Upper lobe of left lung (tissue), 4 donors: ENCODE measurements at regions not wholly inside any gene's neighbourhood (a gene's known extent, or its start where the extent isn't known, plus 50 kb on each side); places are given as distances from the start of the nearest gene placed in this dataset.

ENCODE experiments used
- CTCF ChIP-seq, 6 experiments: fragments of 450-650 bp in 4 of 6; fragments of 200-600 bp in 2 of 6; sonication (generic) in 2 of 6; IDR thresholded peaks; one replicate each; pipeline ENCODE4 v1.5.1; 2016 to 2019; ENCODE audit warnings: antibody characterized with exemption in 6 of 6
- EP300 ChIP-seq, 4 donors: sonication (generic); formaldehyde crosslinking; IDR thresholded peaks; one replicate each; pipeline ENCODE4 v1.5.1; 2017; ENCODE audit warnings: antibody characterized with exemption in 4 of 4, control low read depth in 2 of 4
- POLR2AphosphoS5 ChIP-seq, 2 donors: sonication (generic); formaldehyde crosslinking; IDR thresholded peaks; one replicate each; pipeline ENCODE4 v1.5.1; 2017; ENCODE audit warnings: antibody characterized with exemption in 2 of 2

GRCh38 chr9:75780185-75780584, 110.3 kb upstream of the PCSK5 start:
- TF ChIP-seq CTCF (IDR thresholded peaks at IDR 0.05) (no peak), POLR2AphosphoS5 (IDR thresholded peaks at IDR 0.05) (no peak), EP300 (IDR thresholded peaks at IDR 0.05) (no peak)
